GM19463 (cell line): ENCODE measurements at regions not wholly inside any gene's neighbourhood (a gene's known extent, or its start where the extent isn't known, plus 50 kb on each side); places are given as distances from the start of the nearest gene placed in this dataset.
"Not testable (repeated sequence)": the region's sequence is repeated elsewhere in the genome, so short reads cannot be mapped to it uniquely, and the experiment has no call there.

Experiments used
- ATAC-seq: cut with Tn5 transposase; IDR thresholded peaks from one replicate; pipeline ENCODE4 v1.9.1; 2021; ENCODE audit warnings: mild to moderate bottlenecking, moderate library complexity; ENCODE audit not compliant: unreplicated experiment

DNA sequence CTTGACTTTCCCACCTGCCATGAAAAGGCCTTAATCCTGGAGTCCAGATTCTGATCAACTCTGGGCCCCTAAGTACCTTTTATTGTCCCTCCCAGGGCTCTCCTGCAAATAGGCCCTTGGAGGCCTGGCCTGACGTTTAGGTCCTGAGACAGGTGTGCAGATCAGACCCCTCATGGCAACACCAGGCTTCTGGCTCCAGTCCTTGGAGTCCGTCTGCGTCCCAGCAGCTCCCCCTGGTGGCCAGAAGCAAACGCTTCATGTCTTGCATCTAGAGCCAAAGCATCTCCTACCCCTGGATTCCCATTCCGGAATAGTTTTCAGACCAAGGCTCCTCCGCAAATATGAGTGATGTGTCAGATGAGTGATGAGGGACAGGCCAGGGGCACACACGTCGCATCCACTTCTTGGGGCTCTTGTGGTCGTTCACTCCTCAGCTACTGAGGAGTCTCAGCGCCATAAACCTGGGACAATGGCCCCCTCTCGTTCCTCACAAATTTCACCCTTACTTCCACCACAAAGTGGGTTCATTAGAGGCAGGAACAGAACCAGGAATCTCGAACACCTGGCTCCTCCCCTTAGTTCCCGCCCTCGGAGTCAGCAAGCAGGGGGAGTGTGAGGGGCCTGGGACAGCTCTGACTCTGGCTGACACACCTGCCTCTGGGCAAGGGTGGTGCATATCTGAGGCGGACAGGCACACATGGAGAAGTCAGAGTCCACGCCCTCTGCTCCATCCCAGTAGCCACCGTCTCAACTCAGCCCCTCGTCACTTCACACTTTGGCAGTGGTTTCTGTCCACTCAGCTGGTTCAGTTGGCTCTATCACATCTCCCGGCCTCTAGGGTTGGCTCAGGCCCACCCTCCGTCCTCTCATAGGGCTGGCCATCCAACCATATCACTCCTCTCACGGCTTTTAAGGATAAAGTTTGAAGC is 77.9 kb upstream of the PWP1 start:
- no peak for ATAC-seq

GRCh38 chr12:107608779-107609178 is 76.8 kb upstream of the PWP1 start:
- not testable (repeated sequence) for ATAC-seq

GRCh38 chr12:107610021-107610859 is 75.4 kb upstream of the PWP1 start:
- no peak for ATAC-seq

DNA sequence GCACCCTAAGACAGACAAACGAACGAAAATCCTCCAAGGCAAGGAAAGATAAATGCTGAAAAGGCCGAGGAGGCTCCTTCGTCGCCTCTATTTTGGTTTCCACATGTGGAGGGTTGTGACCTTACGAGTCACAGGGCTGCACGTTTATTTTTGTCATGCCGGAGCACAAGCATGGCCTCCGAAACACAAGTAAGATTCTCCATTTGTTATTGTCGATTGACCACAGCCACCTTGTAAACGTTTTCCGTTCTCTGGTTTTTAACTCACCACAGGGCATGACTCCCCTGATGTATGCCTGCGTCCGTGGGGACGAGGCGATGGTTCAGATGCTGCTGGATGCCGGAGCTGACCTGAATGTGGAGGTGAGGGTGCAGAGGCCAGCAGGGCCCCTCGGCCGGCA is 73.1 kb upstream of the PWP1 start:
- ATAC-seq: no peak

GRCh38 chr12:107616941-107617340 is 68.7 kb upstream of the PWP1 start:
- no peak for ATAC-seq

DNA sequence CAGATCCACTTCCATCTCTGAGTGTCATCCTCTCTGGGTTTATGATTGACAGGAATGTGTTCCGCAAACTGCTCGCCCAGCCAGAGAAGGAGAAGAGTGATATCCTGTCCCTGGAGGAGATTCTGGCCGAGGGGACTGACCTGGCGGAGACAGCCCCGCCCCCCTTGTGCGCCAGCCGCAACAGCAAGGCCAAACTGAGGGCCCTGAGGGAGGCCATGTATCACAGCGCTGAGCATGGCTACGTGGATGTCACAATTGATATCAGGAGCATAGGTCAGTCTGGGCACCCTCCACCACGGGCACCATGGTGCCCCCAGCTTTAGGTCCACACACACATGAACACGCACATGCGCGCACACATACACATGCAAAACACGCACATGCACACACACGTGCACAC is 67.5 kb upstream of the PWP1 start:
- ATAC-seq: no peak

- ATAC-seq: no peak
These were observed 65.8 kb upstream of the PWP1 start for GRCh38 chr12:107619831-107620230.

DNA sequence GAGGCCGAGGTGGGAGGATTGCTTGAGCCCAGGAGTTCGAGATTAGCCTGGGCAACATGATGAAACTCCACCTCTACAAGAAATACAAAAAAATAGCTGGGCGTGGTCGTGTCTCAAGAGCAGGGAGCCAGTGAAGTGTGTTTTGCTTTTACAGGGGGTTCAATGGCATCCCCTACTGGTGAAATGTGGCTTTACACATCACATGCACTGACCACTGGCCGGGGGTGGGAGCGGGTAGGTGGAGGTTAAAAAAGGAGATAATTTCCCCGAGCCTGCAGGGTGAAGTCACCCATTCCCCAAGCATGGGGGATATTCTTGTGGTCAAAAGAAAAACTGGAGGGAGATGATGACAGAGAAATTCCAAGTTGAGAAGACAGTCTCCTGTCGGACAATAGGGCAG is 63.6 kb upstream of the PWP1 start:
- ATAC-seq: no peak

DNA sequence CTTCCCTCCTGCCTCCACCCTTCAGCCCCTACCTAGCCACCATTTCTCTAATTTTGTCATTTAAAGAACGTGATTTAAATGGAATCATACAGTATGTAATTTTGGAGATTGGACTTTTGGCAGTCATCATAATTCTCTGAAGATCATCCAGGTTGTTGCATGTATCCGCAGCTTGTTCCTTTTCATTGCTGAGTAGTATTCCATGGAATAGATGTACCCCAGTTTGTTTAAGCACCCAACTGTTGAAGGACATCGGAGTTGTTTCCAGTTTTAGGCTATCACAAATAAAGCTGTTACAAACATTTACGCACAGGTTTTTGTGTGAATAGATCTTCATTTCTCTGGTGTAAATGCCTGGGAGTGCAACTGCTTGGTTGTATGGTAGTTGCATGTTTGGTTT is 61.1 kb upstream of the PWP1 start:
- no peak for ATAC-seq

DNA sequence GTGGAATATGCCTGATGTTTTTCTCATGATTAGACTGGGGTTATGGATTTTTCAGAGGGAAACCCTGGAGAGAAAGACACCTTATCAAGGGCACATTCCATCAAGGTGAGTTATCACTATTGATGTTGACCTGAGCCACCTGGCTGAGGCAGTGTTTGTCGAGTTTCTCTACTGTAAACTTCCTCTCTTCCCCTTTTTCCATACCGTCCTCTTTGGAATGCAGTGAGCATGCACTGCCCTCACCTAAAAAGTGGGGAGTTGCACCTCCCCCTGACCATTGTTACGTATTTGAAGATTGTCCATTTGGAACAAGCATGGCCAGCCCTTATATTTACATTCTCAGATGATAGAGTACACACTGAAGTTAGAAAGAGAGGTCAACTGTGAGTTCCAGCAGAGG is 53.9 kb upstream of the PWP1 start:
- ATAC-seq: no peak

- ATAC-seq: no peak
These were observed 53.4 kb upstream of the PWP1 start for GRCh38 chr12:107632246-107632645.

GRCh38 chr12:107634530-107634929 is 51.1 kb upstream of the PWP1 start:
- ATAC-seq: no peak

DNA sequence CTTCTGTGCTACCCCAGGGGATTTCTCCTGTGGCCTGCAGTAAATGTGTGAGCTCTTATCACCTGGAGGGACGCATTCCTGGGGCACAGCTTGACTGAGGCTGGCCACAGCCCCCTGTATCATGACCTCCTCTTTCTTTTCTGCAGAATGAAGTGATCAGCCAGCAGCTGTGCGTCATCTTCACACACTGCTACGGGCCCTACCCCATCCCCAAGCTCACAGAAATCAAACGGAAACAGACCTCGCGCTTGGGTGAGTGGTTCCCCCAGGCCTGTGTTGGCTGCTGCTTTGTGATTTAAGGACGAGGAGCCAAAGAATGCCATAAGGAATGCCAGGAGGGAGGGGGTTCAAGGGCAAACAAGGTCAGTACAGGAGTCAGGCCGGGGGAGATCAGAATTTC is 50.5 kb upstream of the PWP1 start:
- ATAC-seq: no peak
